ENCODE measurements at regions not wholly inside any gene's neighbourhood (a gene's known extent, or its start where the extent isn't known, plus 50 kb on each side); places are given as distances from the start of the nearest gene placed in this dataset.

GRCh38 chr3:104101736-104102135 lies 1265.0 kb upstream of the ALCAM start:
- Histone ChIP-seq H3K27me3 (ENCODE audit: insufficient read depth, low read depth, low read length) (no peaks in the 10 kb centered on the region), H3K4me2 (ENCODE audit: low read length) (no peak overlapping the region), H3K9ac (ENCODE audit: low read length) (no peak overlapping the region), H3K27ac (ENCODE audit: low read length) (no peak overlapping the region), H3K79me2 (replicated peaks; ENCODE audit: insufficient read depth, low read length) (no peaks in the 10 kb centered on the region), H3F3A (ENCODE audit: insufficient read depth, low read length, poor library complexity, severe bottlenecking) (no peaks in the 10 kb centered on the region), H3K36me3 (ENCODE audit: insufficient read depth, low read length) (no peaks in the 10 kb centered on the region), H3K4me3 (ENCODE audit: low read length) (no peak overlapping the region), H3K9me2 (ENCODE audit: insufficient read depth, low read length) (no peaks in the 10 kb centered on the region), H2AFZ (ENCODE audit: low read depth, low read length) (no peak overlapping the region), H3K9me3 (ENCODE audit: low read length) (no peaks in the 10 kb centered on the region), H4K20me1 (ENCODE audit: insufficient read depth) (no peaks in the 10 kb centered on the region)
- TF ChIP-seq EZH2 (IDR thresholded peaks at IDR 0.05; ENCODE audit: borderline replicate concordance, insufficient read depth, low read length, poor library complexity, severe bottlenecking) (no peak), TAF1 (IDR thresholded peaks at IDR 0.05; ENCODE audit: low read depth) (no peak), POLR2AphosphoS5 (IDR thresholded peaks at IDR 0.05) (no peak), RAD21 (conservative IDR thresholded peaks at IDR 0.05) (no peak), SMC3 (conservative IDR thresholded peaks at IDR 0.05; ENCODE audit: poor library complexity) (no peak), EP300 (conservative IDR thresholded peaks at IDR 0.05; ENCODE audit: poor library complexity, severe bottlenecking) (no peak), REST (IDR thresholded peaks at IDR 0.05; ENCODE audit: borderline replicate concordance) (no peak), CTCF (IDR thresholded peaks at IDR 0.05; ENCODE audit: poor library complexity, severe bottlenecking) (no peak), MXI1 (conservative IDR thresholded peaks at IDR 0.05; ENCODE audit: poor library complexity, severe bottlenecking) (no peak)

DNA sequence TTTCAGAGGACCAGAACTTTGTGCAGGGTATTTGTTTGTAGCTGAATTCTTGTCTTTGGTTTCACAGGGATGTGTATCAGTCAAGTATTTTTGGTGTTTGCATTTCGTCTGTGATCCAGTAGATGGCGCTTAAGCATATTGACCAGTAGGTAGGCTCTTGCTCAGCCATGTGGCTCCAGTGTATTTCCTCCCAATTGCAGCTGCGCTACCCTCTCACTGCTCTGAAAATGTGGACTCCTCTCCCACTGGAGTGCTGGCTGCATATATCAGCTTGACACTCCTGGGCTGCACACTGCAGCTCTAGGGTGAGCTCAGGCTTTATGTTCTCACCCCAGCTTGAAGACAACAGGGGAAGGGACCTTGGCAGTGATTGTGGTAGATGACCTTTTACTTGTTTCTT lies 1264.3 kb upstream of the ALCAM start:
- no peak for TF ChIP-seq EZH2 (IDR thresholded peaks at IDR 0.05; ENCODE audit: borderline replicate concordance, insufficient read depth, low read length, poor library complexity, severe bottlenecking)
- TF ChIP-seq RAD21 (conservative IDR thresholded peaks at IDR 0.05) = peak; percentile 42
- peak; percentile 54 for TF ChIP-seq CTCF (IDR thresholded peaks at IDR 0.05; ENCODE audit: poor library complexity, severe bottlenecking)
- TF ChIP-seq EP300 (conservative IDR thresholded peaks at IDR 0.05; ENCODE audit: poor library complexity, severe bottlenecking) = no peak
- no peak for TF ChIP-seq MXI1 (conservative IDR thresholded peaks at IDR 0.05; ENCODE audit: poor library complexity, severe bottlenecking)
- no peak for TF ChIP-seq POLR2AphosphoS5 (IDR thresholded peaks at IDR 0.05)
- TF ChIP-seq SMC3 (conservative IDR thresholded peaks at IDR 0.05; ENCODE audit: poor library complexity) = peak; percentile 35
- TF ChIP-seq REST (IDR thresholded peaks at IDR 0.05; ENCODE audit: borderline replicate concordance) = no peak
- no peak for TF ChIP-seq TAF1 (IDR thresholded peaks at IDR 0.05; ENCODE audit: low read depth)
- Histone ChIP-seq H3K79me2 (replicated peaks; ENCODE audit: insufficient read depth, low read length) (no peaks in the 10 kb centered on the region), H3K36me3 (ENCODE audit: insufficient read depth, low read length) (no peaks in the 10 kb centered on the region), H3K27ac (ENCODE audit: low read length) (no peak overlapping the region), H3F3A (ENCODE audit: insufficient read depth, low read length, poor library complexity, severe bottlenecking) (no peaks in the 10 kb centered on the region), H3K27me3 (ENCODE audit: insufficient read depth, low read depth, low read length) (no peaks in the 10 kb centered on the region), H3K9me3 (ENCODE audit: low read length) (no peaks in the 10 kb centered on the region), H3K9me2 (ENCODE audit: insufficient read depth, low read length) (no peaks in the 10 kb centered on the region), H2AFZ (ENCODE audit: low read depth, low read length) (no peak overlapping the region), H4K20me1 (ENCODE audit: insufficient read depth) (no peaks in the 10 kb centered on the region), H3K9ac (ENCODE audit: low read length) (no peak overlapping the region), H3K4me2 (ENCODE audit: low read length) (no peak overlapping the region), H3K4me3 (ENCODE audit: low read length) (no peak overlapping the region)
